Neural cell (in vitro differentiated cells): ENCODE measurements at regions not wholly inside any gene's neighbourhood (a gene's known extent, or its start where the extent isn't known, plus 50 kb on each side); places are given as distances from the start of the nearest gene placed in this dataset.
"Not testable (repeated sequence)": the region's sequence is repeated elsewhere in the genome, so short reads cannot be mapped to it uniquely, and the experiment has no call there.

Experiments
- H2AFZ ChIP-seq: fragments of 200-600, 300-800 bp; sonication (generic), shearing (Covaris generic); 2 replicates; pipeline ENCODE4 v1.6.0; 2014; ENCODE audit warnings: low read depth, mild to moderate bottlenecking, antibody characterized with exemption, low read length, moderate library complexity
- H3F3A ChIP-seq: fragments of 200-600 bp; shearing (Covaris generic); 2 replicates; pipeline ENCODE4 v1.6.1; 2016; ENCODE audit warnings: mild to moderate bottlenecking, moderate library complexity, mixed read lengths, antibody characterized with exemption, low read length; ENCODE audit not compliant: insufficient read depth, poor library complexity, severe bottlenecking
- H3K27ac ChIP-seq: fragments of 200-600, 300-800 bp; sonication (generic), shearing (Covaris generic); 2 replicates; pipeline ENCODE4 v1.5.1; 2014; ENCODE audit warnings: mild to moderate bottlenecking, low read length, moderate library complexity
- H3K27me3 ChIP-seq: fragments of 300-800, 200-600 bp; sonication (generic), shearing (Covaris generic); 2 replicates; pipeline ENCODE4 v1.6.0; 2014; ENCODE audit warnings: mild to moderate bottlenecking, low read depth, low read length, moderate library complexity; ENCODE audit not compliant: insufficient read depth
- H3K36me3 ChIP-seq: fragments of 300-800, 200-600 bp; sonication (generic), shearing (Covaris generic); 2 replicates; pipeline ENCODE4 v1.5.1; 2014; ENCODE audit warnings: mild to moderate bottlenecking, antibody characterized with exemption, low read length, moderate library complexity; ENCODE audit not compliant: insufficient read depth
- H3K4me2 ChIP-seq: fragments of 300-800, 200-600 bp; sonication (generic), shearing (Covaris generic); 2 replicates; pipeline ENCODE4 v1.6.0; 2014; ENCODE audit warnings: mild to moderate bottlenecking, low read length
- H3K4me3 ChIP-seq: fragments of 300-800, 200-600 bp; sonication (generic), shearing (Covaris generic); 2 replicates; pipeline ENCODE4 v1.5.1; 2014; ENCODE audit warnings: mild to moderate bottlenecking, low read length, moderate library complexity
- H3K79me2 ChIP-seq: fragments of 200-600 bp; shearing (Covaris generic); replicated peaks from 2 replicates; pipeline ENCODE4 v1.6.0; 2014; ENCODE audit warnings: mild to moderate bottlenecking, low read length, moderate library complexity; ENCODE audit not compliant: insufficient read depth
- H3K9ac ChIP-seq: fragments of 300-800, 200-600 bp; sonication (generic), shearing (Covaris generic); 2 replicates; pipeline ENCODE4 v1.6.1; 2016; ENCODE audit warnings: mild to moderate bottlenecking, low read length, mixed read lengths
- H3K9me2 ChIP-seq: fragments of 200-600 bp; shearing (Covaris generic); 2 replicates; pipeline ENCODE4 v1.6.1; 2016; ENCODE audit warnings: mild to moderate bottlenecking, low read length, mixed read lengths; ENCODE audit not compliant: insufficient read depth
- H3K9me3 ChIP-seq: fragments of 200-600, 300-800 bp; sonication (generic), shearing (Covaris generic); 2 replicates; pipeline ENCODE4 v1.6.1; 2016; ENCODE audit warnings: mild to moderate bottlenecking, mixed run types, low read length, moderate library complexity, mixed read lengths
- H4K20me1 ChIP-seq: fragments of 200-600 bp; shearing (Covaris generic); 2 replicates; pipeline ENCODE4 v1.6.1; 2016; ENCODE audit warnings: mild to moderate bottlenecking, mixed run types; ENCODE audit not compliant: insufficient read depth
- CTCF ChIP-seq: fragments of 450-650 bp; IDR thresholded peaks from 2 replicates; pipeline ENCODE4 v1.5.1; 2014; ENCODE audit warnings: antibody characterized with exemption, mild to moderate bottlenecking, moderate library complexity; ENCODE audit not compliant: poor library complexity, severe bottlenecking
- EP300 ChIP-seq: fragments of 450-650 bp; conservative IDR thresholded peaks from 2 replicates; pipeline ENCODE4 v1.6.1; 2014; ENCODE audit warnings: antibody characterized with exemption, mild to moderate bottlenecking, moderate library complexity; ENCODE audit not compliant: poor library complexity, severe bottlenecking
- EZH2 ChIP-seq: fragments of 200-600, 300-800 bp; shearing (Covaris generic), sonication (generic); IDR thresholded peaks from 2 replicates; pipeline ENCODE4 v1.6.1; 2014; ENCODE audit warnings: antibody characterized with exemption, low read length, borderline replicate concordance, mild to moderate bottlenecking; ENCODE audit not compliant: insufficient read depth, poor library complexity, severe bottlenecking
- MXI1 ChIP-seq: fragments of 450-650 bp; conservative IDR thresholded peaks from 2 replicates; pipeline ENCODE4 v1.6.1; 2014; ENCODE audit warnings: antibody characterized with exemption, mild to moderate bottlenecking; ENCODE audit not compliant: poor library complexity, severe bottlenecking
- POLR2AphosphoS5 ChIP-seq: IDR thresholded peaks from 2 replicates; pipeline ENCODE4 v1.6.1; 2012
- REST ChIP-seq: IDR thresholded peaks from 2 replicates; pipeline ENCODE4 v1.6.1; 2012; ENCODE audit warnings: borderline replicate concordance
- SMC3 ChIP-seq: fragments of 450-650 bp; conservative IDR thresholded peaks from 2 replicates; pipeline ENCODE4 v1.6.1; 2014; ENCODE audit warnings: antibody characterized with exemption, mild to moderate bottlenecking, moderate library complexity; ENCODE audit not compliant: poor library complexity
- TAF1 ChIP-seq: IDR thresholded peaks from 2 replicates; pipeline ENCODE4 v1.6.1; 2012; ENCODE audit warnings: low read depth

- TF ChIP-seq EP300: peak; percentile 79
- peak; percentile 61 for TF ChIP-seq POLR2AphosphoS5
- TF ChIP-seq TAF1: no peak
- Histone ChIP-seq H3K9ac (no peak overlapping the region), H3K79me2 (no peaks in the 10 kb centered on the region)
Observed at GRCh38 chr7:29651477-29651876, 87.8 kb downstream of the PRR15 start.

GRCh38 chr7:29652556-29652955 lies 88.9 kb downstream of the PRR15 start:
- TF ChIP-seq CTCF: no peak
- no peak for TF ChIP-seq EP300
- TF ChIP-seq EZH2: no peak
- TF ChIP-seq REST: no peak
- TF ChIP-seq TAF1: no peak
- TF ChIP-seq SMC3: no peak
- no peak for TF ChIP-seq MXI1
- no peak for TF ChIP-seq POLR2AphosphoS5
- Histone ChIP-seq H3K79me2 (no peaks in the 10 kb centered on the region), H3K4me2 (no peak overlapping the region), H3K27me3 (no peaks in the 10 kb centered on the region), H3K9ac (no peak overlapping the region), H3K27ac (no peak overlapping the region), H3K9me3 (no peaks in the 10 kb centered on the region), H2AFZ (no peak overlapping the region), H3K4me3 (no peak overlapping the region), H3K9me2 (no peaks in the 10 kb centered on the region), H3K36me3 (no peaks in the 10 kb centered on the region), H4K20me1 (no peaks in the 10 kb centered on the region), H3F3A (no peaks in the 10 kb centered on the region)

More at GRCh38 chr7:29651477-29651876, 87.8 kb downstream of the PRR15 start:
- Histone ChIP-seq H4K20me1 (no peaks in the 10 kb centered on the region), H3K4me3 (no peak overlapping the region), H3K9me3 (no peaks in the 10 kb centered on the region), H3F3A (no peaks in the 10 kb centered on the region), H3K36me3 (no peaks in the 10 kb centered on the region), H3K27me3 (no peaks in the 10 kb centered on the region), H2AFZ (no peak overlapping the region), H3K27ac (no peak overlapping the region), H3K9me2 (no peaks in the 10 kb centered on the region), H3K4me2 (peak overlapping the region; percentile 6)

GRCh38 chr7:29654340-29654739 lies 90.7 kb downstream of the PRR15 start:
- H3K9me2 ChIP-seq, H2AFZ ChIP-seq, H3K4me3 ChIP-seq, H3F3A ChIP-seq, H3K27ac ChIP-seq, H3K9me3 ChIP-seq, H3K79me2 ChIP-seq, H3K4me2 ChIP-seq, H3K36me3 ChIP-seq, H4K20me1 ChIP-seq, H3K27me3 ChIP-seq, H3K9ac ChIP-seq: not testable (repeated sequence)
